HT1080 (cell line): ENCODE measurements at regions not wholly inside any gene's neighbourhood (a gene's known extent, or its start where the extent isn't known, plus 50 kb on each side); places are given as distances from the start of the nearest gene placed in this dataset.
"Not testable (repeated sequence)": the region's sequence is repeated elsewhere in the genome, so short reads cannot be mapped to it uniquely, and the experiment has no call there.

Experiments used
- DNase-seq: peaks from one replicate; pipeline ENCODE4 v3.0.0-alpha.2; 2015; ENCODE audit warnings: low read depth

- DNase-seq, result no peak
These were observed 771.7 kb downstream of the SORCS1 start for GRCh38 chr10:106392778-106393177.

GRCh38 chr10:106387063-106387462 lies 777.4 kb downstream of the SORCS1 start:
- peak; percentile 70 for DNase-seq

GRCh38 chr10:106384496-106384895 lies 780.0 kb downstream of the SORCS1 start:
- DNase-seq, result no peak

GRCh38 chr10:106380706-106381105 lies 783.8 kb downstream of the SORCS1 start:
- peak; percentile 27 for DNase-seq

GRCh38 chr10:106378251-106378650 lies 786.3 kb downstream of the SORCS1 start:
- DNase-seq, result peak; percentile 3

- DNase-seq, result no peak
These were observed 793.8 kb downstream of the SORCS1 start for GRCh38 chr10:106370751-106371150.

GRCh38 chr10:106360870-106361269 lies 803.6 kb downstream of the SORCS1 start:
- DNase-seq, result peak; percentile 98

- DNase-seq, result no peak
These were observed 809.1 kb downstream of the SORCS1 start for GRCh38 chr10:106355450-106355849.

GRCh38 chr10:106348933-106349332 lies 815.6 kb downstream of the SORCS1 start:
- no peak for DNase-seq

- DNase-seq, result no peak
These were observed 817.0 kb downstream of the SORCS1 start for GRCh38 chr10:106347547-106347946.

- DNase-seq, result not testable (repeated sequence)
These were observed 821.0 kb downstream of the SORCS1 start for GRCh38 chr10:106343539-106343938.

- no peak for DNase-seq
These were observed 823.1 kb downstream of the SORCS1 start for GRCh38 chr10:106341356-106341755.

GRCh38 chr10:106338486-106338885 lies 826.0 kb downstream of the SORCS1 start:
- no peak for DNase-seq

- peak; percentile 57 for DNase-seq
These were observed 827.6 kb downstream of the SORCS1 start for GRCh38 chr10:106336874-106337273.

- DNase-seq, result no peak
These were observed 836.8 kb downstream of the SORCS1 start for GRCh38 chr10:106327747-106328146.

- DNase-seq, result no peak
These were observed 843.6 kb downstream of the SORCS1 start for GRCh38 chr10:106320876-106321275.

GRCh38 chr10:106320078-106320477 lies 844.4 kb downstream of the SORCS1 start:
- no peak for DNase-seq

- DNase-seq, result no peak
These were observed 847.0 kb downstream of the SORCS1 start for GRCh38 chr10:106317554-106317953.

GRCh38 chr10:106313041-106313440 lies 851.5 kb downstream of the SORCS1 start:
- DNase-seq, result no peak

GRCh38 chr10:106312087-106312486 lies 852.4 kb downstream of the SORCS1 start:
- DNase-seq, result no peak

- no peak for DNase-seq
These were observed 852.9 kb downstream of the SORCS1 start for GRCh38 chr10:106311590-106311989.

GRCh38 chr10:106310596-106310995 lies 853.9 kb downstream of the SORCS1 start:
- DNase-seq, result no peak

- DNase-seq, result no peak
These were observed 855.1 kb downstream of the SORCS1 start for GRCh38 chr10:106309376-106309775.

GRCh38 chr10:106308284-106308683 lies 856.2 kb downstream of the SORCS1 start:
- DNase-seq, result no peak
